ENCODE measurements at regions not wholly inside any gene's neighbourhood (a gene's known extent, or its start where the extent isn't known, plus 50 kb on each side); places are given as distances from the start of the nearest gene placed in this dataset.

- H3K9me3 Mint-ChIP-seq (ENCODE audit: unreplicated experiment) = peaks cover 26% of the 10 kb centered on the region
- H3K27me3 Mint-ChIP-seq (ENCODE audit: unreplicated experiment) = no peaks in the 10 kb centered on the region
- DNase-seq (ENCODE audit: low spot score) = no peak
- no peak for TF ChIP-seq CTCF (IDR thresholded peaks at IDR 0.05; ENCODE audit: unreplicated experiment)
- H3K36me3 Mint-ChIP-seq (ENCODE audit: low read depth, unreplicated experiment) = no peaks in the 10 kb centered on the region
- no peak overlapping the region for H3K27ac Mint-ChIP-seq (ENCODE audit: unreplicated experiment)
- H3K4me3 Mint-ChIP-seq (ENCODE audit: unreplicated experiment) = no peak overlapping the region
- no peaks in the 10 kb centered on the region for H3K4me1 Mint-ChIP-seq (ENCODE audit: unreplicated experiment)
Observed at GRCh38 chr3:1501406-1502115, 408.7 kb downstream of the CNTN6 start.

- Mint-ChIP-seq H3K36me3 (ENCODE audit: low read depth, unreplicated experiment) (no peaks in the 10 kb centered on the region), H3K4me1 (ENCODE audit: unreplicated experiment) (no peaks in the 10 kb centered on the region), H3K27me3 (ENCODE audit: unreplicated experiment) (no peaks in the 10 kb centered on the region), H3K9me3 (ENCODE audit: unreplicated experiment) (peaks cover 14% of the 10 kb centered on the region), H3K4me3 (ENCODE audit: unreplicated experiment) (no peak overlapping the region), H3K27ac (ENCODE audit: unreplicated experiment) (no peak overlapping the region)
- TF ChIP-seq CTCF (IDR thresholded peaks at IDR 0.05; ENCODE audit: unreplicated experiment) = no peak
- no peak for DNase-seq (ENCODE audit: low spot score)
Observed at GRCh38 chr3:1506090-1506489, 413.3 kb downstream of the CNTN6 start.

- no peak overlapping the region for H3K4me3 Mint-ChIP-seq (ENCODE audit: unreplicated experiment)
- H3K27ac Mint-ChIP-seq (ENCODE audit: unreplicated experiment) = no peak overlapping the region
- DNase-seq (ENCODE audit: low spot score) = no peak
- peaks cover 14% of the 10 kb centered on the region for H3K9me3 Mint-ChIP-seq (ENCODE audit: unreplicated experiment)
- H3K4me1 Mint-ChIP-seq (ENCODE audit: unreplicated experiment) = no peaks in the 10 kb centered on the region
- no peak for TF ChIP-seq CTCF (IDR thresholded peaks at IDR 0.05; ENCODE audit: unreplicated experiment)
- peaks cover 5% of the 10 kb centered on the region for H3K36me3 Mint-ChIP-seq (ENCODE audit: low read depth, unreplicated experiment)
- no peaks in the 10 kb centered on the region for H3K27me3 Mint-ChIP-seq (ENCODE audit: unreplicated experiment)
Observed at GRCh38 chr3:1513662-1514061, 420.8 kb downstream of the CNTN6 start.

- Mint-ChIP-seq H3K36me3 (ENCODE audit: low read depth, unreplicated experiment) (peaks cover 5% of the 10 kb centered on the region), H3K4me3 (ENCODE audit: unreplicated experiment) (no peak overlapping the region), H3K9me3 (ENCODE audit: unreplicated experiment) (peaks cover 25% of the 10 kb centered on the region), H3K27ac (ENCODE audit: unreplicated experiment) (no peak overlapping the region), H3K27me3 (ENCODE audit: unreplicated experiment) (no peaks in the 10 kb centered on the region), H3K4me1 (ENCODE audit: unreplicated experiment) (no peaks in the 10 kb centered on the region)
- DNase-seq (ENCODE audit: low spot score) = no peak
- TF ChIP-seq CTCF (IDR thresholded peaks at IDR 0.05; ENCODE audit: unreplicated experiment) = no peak
Observed at GRCh38 chr3:1515882-1516281, 423.1 kb downstream of the CNTN6 start.

- Mint-ChIP-seq H3K36me3 (ENCODE audit: low read depth, unreplicated experiment) (no peaks in the 10 kb centered on the region), H3K27me3 (ENCODE audit: unreplicated experiment) (no peaks in the 10 kb centered on the region), H3K4me3 (ENCODE audit: unreplicated experiment) (no peak overlapping the region), H3K27ac (ENCODE audit: unreplicated experiment) (no peak overlapping the region), H3K9me3 (ENCODE audit: unreplicated experiment) (peaks cover 15% of the 10 kb centered on the region), H3K4me1 (ENCODE audit: unreplicated experiment) (no peaks in the 10 kb centered on the region)
- TF ChIP-seq CTCF (IDR thresholded peaks at IDR 0.05; ENCODE audit: unreplicated experiment) = no peak
- DNase-seq (ENCODE audit: low spot score) = no peak
Observed at GRCh38 chr3:1527786-1528185, 435.0 kb downstream of the CNTN6 start.

Data from endothelial cell (in vitro differentiated cells).